Chondrocyte (in vitro differentiated cells): ENCODE measurements at regions not wholly inside any gene's neighbourhood (a gene's known extent, or its start where the extent isn't known, plus 50 kb on each side); places are given as distances from the start of the nearest gene placed in this dataset.

Experiments
- DNase-seq: peaks from one replicate; pipeline ENCODE4 v3.0.0; 2021; ENCODE audit warnings: mixed read lengths, low spot score
- H3K27ac Mint-ChIP-seq: one replicate; pipeline ENCODE4 v1.8.0; 2021; ENCODE audit warnings: mild to moderate bottlenecking, moderate library complexity, mixed read lengths; ENCODE audit not compliant: unreplicated experiment
- H3K27me3 Mint-ChIP-seq: 2 replicates; pipeline ENCODE4 v1.8.0; 2021; ENCODE audit warnings: low read depth, mixed read lengths
- H3K36me3 Mint-ChIP-seq: 2 replicates; pipeline ENCODE4 v1.8.0; 2021; ENCODE audit warnings: low read depth, mixed read lengths
- H3K4me1 Mint-ChIP-seq: 2 replicates; pipeline ENCODE4 v1.8.0; 2021; ENCODE audit warnings: low read depth, mild to moderate bottlenecking, mixed read lengths
- H3K4me3 Mint-ChIP-seq: one replicate; pipeline ENCODE4 v1.8.0; 2021; ENCODE audit warnings: mild to moderate bottlenecking, moderate library complexity, mixed read lengths; ENCODE audit not compliant: unreplicated experiment
- H3K9me3 Mint-ChIP-seq: 2 replicates; pipeline ENCODE4 v1.8.0; 2021; ENCODE audit warnings: low read depth, mixed read lengths
- TF ChIP-seq, protein P1 (sequence below): fragments of 200-600 bp; sonication (generic); IDR thresholded peaks from 2 replicates; pipeline ENCODE4 v1.5.0; 2021; ENCODE audit warnings: antibody characterized with exemption, mild to moderate bottlenecking, moderate library complexity

DNA sequence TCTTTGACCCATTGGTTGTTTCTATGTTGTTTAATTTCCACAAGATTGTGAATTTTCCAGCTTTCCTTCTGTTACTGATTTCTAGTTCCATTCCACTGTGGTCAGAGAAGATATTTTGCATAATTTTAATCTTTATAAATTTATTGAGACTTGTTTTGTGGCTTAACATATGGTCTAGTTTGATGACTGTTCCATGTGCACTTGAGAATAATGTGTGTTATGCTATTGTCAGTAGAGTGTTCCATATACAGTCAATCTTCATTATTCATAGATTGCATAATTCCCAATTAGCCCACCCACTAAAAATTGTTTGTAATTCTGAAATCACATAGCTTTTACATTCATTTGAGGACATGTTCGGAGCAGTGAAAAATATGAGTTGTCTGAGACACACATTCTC is 346.1 kb upstream of the DDI1 start:
- no peak for DNase-seq
- Mint-ChIP-seq H3K9me3 (peaks cover 12% of the 10 kb centered on the region), H3K27me3 (peaks cover 12% of the 10 kb centered on the region), H3K36me3 (no peaks in the 10 kb centered on the region), H3K4me1 (no peaks in the 10 kb centered on the region), H3K27ac (no peak overlapping the region), H3K4me3 (no peak overlapping the region)
- TF ChIP-seq, protein P1, sequence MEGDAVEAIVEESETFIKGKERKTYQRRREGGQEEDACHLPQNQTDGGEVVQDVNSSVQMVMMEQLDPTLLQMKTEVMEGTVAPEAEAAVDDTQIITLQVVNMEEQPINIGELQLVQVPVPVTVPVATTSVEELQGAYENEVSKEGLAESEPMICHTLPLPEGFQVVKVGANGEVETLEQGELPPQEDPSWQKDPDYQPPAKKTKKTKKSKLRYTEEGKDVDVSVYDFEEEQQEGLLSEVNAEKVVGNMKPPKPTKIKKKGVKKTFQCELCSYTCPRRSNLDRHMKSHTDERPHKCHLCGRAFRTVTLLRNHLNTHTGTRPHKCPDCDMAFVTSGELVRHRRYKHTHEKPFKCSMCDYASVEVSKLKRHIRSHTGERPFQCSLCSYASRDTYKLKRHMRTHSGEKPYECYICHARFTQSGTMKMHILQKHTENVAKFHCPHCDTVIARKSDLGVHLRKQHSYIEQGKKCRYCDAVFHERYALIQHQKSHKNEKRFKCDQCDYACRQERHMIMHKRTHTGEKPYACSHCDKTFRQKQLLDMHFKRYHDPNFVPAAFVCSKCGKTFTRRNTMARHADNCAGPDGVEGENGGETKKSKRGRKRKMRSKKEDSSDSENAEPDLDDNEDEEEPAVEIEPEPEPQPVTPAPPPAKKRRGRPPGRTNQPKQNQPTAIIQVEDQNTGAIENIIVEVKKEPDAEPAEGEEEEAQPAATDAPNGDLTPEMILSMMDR, result no peak

DNA sequence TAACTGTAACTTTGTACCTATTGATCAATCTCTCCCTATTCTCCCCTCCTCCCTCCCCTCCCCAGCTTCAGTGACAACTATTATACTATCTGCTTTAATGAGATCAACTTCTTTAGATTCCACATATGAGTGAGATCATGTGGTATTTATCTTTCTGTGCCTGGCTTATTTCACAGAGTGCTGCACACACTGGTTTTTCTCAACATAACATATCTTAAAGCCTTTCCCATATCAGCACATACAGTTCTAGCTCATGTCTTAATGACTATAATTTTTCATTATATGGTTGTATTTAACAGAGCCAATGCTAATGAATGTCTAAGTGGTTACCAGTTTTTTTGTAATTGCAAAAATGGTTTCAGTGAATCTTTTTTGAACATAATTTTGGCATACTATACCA is 340.3 kb upstream of the DDI1 start:
- H3K27me3 Mint-ChIP-seq, result peaks cover 12% of the 10 kb centered on the region
- TF ChIP-seq, protein P1, result no peak
- H3K36me3 Mint-ChIP-seq, result no peaks in the 10 kb centered on the region
- H3K27ac Mint-ChIP-seq, result no peak overlapping the region
- peaks cover 15% of the 10 kb centered on the region for H3K4me1 Mint-ChIP-seq
- H3K4me3 Mint-ChIP-seq, result no peak overlapping the region
- no peak for DNase-seq
- H3K9me3 Mint-ChIP-seq, result no peaks in the 10 kb centered on the region

DNA sequence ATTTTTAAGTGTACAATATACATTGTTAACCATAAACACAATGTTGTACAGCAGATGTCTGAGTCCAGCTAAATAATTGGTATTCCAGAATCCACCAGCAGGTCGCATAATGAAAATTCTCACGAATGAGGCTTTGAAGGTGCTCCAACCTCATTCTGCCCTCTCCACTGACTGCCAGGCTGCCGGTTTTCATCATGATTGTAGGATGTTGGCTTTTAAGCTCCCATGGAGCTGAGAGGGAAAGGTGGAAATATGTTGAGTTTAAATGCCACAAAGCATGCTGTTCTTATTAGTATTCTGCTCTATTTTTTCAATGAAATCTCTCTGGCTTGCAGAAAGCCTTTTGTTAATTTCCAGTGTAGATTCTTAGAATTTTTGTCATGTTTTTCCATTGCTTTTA is 337.2 kb upstream of the DDI1 start:
- no peak for DNase-seq
- Mint-ChIP-seq H3K9me3 (no peaks in the 10 kb centered on the region), H3K27me3 (peaks cover 5% of the 10 kb centered on the region), H3K27ac (no peak overlapping the region), H3K4me3 (no peak overlapping the region), H3K36me3 (no peaks in the 10 kb centered on the region), H3K4me1 (peaks cover 16% of the 10 kb centered on the region)
- TF ChIP-seq, protein P1, result peak; percentile 43

DNA sequence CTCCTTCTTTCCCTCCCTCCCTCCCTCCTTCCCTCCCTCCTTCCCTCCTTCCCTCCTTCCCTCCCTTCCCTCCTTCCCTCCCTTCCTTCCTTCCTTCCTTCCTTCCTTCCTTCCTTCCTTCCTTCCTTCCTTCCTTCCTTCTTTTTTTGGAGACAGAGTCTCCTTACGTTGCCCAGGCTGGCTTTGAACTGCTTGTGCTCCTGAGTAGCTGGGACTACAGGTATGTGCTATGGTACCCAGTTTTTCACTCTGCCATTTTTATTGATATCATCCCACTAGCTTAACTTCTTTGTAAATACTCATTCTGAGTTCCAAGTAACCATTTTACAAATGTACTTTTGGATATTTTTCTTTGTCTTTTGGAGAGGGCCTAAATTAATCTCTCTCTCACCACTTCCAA is 336.8 kb upstream of the DDI1 start:
- Mint-ChIP-seq H3K4me3 (no peak overlapping the region), H3K27ac (no peak overlapping the region), H3K9me3 (no peaks in the 10 kb centered on the region), H3K27me3 (peaks cover 5% of the 10 kb centered on the region), H3K4me1 (peaks cover 16% of the 10 kb centered on the region), H3K36me3 (no peaks in the 10 kb centered on the region)
- no peak for DNase-seq
- TF ChIP-seq, protein P1, result no peak

DNA sequence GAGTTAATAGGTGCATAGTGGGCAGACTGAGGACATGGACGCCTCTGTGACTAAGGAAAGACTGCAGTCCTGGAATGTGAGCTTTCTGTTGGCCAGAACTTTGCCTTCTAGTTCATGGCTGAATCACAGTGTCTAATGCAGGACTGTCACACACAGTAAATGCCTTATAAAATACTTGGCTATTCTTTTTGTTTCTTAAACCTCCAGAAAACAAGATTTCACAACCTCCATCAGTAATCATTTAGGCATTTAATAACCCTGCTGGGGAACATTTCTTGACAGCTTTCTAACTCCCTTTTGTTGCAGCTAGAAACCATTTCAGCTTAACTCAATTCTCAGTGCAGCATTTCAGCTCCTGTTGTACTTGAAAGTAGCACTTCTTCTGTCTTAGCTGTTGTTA is 335.8 kb upstream of the DDI1 start:
- Mint-ChIP-seq H3K27ac (no peak overlapping the region), H3K4me1 (peaks cover 16% of the 10 kb centered on the region), H3K36me3 (no peaks in the 10 kb centered on the region), H3K4me3 (no peak overlapping the region), H3K9me3 (no peaks in the 10 kb centered on the region), H3K27me3 (peaks cover 5% of the 10 kb centered on the region)
- DNase-seq, result no peak
- TF ChIP-seq, protein P1, result no peak
